Panc1 (cell line): ENCODE measurements at regions not wholly inside any gene's neighbourhood (a gene's known extent, or its start where the extent isn't known, plus 50 kb on each side); places are given as distances from the start of the nearest gene placed in this dataset.

Source experiments
- ATAC-seq: fragments of 200-7000 bp; cut with Tn5 transposase; 2 replicates; pipeline ENCODE4 v1.9.1; 2020; ENCODE audit warnings: mild to moderate bottlenecking, moderate library complexity
- BruUV-seq: library from RNA; stranded (reverse); fragments of 400-500 nt; replicated peaks from 2 replicates; lab custom pipeline; 2021; lab: Mats Ljungman, UMichigan
- CTCF ChIA-PET: fragments of 300-600 bp; sonication (Branson Sonifier 250); formaldehyde crosslinking; loops from one replicate; lab custom pipeline; 2022; ENCODE audit warnings: antibody characterized with exemption; lab: Charles Lee
- POLR2A ChIA-PET: fragments of 300-600 bp; sonication (Branson Sonifier 250); formaldehyde crosslinking; loops from one replicate; lab custom pipeline; 2022; ENCODE audit warnings: antibody characterized with exemption; lab: Charles Lee
- DNase-seq: peaks from one replicate; pipeline ENCODE4 v3.0.0-alpha.2; 2010; ENCODE audit warnings: low read depth, low spot score
- H3K27ac ChIP-seq: 2 replicates; pipeline ENCODE4 v1.5.1; 2011; ENCODE audit warnings: mild to moderate bottlenecking, low read length, inconsistent platforms
- H3K27me3 ChIP-seq: fragments of 200-500 bp; sonication (Bioruptor generic); 2 replicates; pipeline ENCODE4 v1.6.0; 2014; ENCODE audit warnings: low read length, inconsistent platforms; ENCODE audit not compliant: control insufficient read depth, insufficient read depth
- H3K36me3 ChIP-seq: fragments of 200-500 bp; sonication (Bioruptor generic); 2 replicates; pipeline ENCODE4 v1.5.1; 2014; ENCODE audit warnings: inconsistent platforms, mild to moderate bottlenecking, low read length, moderate library complexity; ENCODE audit not compliant: control insufficient read depth, insufficient read depth
- H3K4me1 ChIP-seq: 2 replicates; pipeline ENCODE4 v1.5.1; 2011; ENCODE audit warnings: inconsistent platforms, mild to moderate bottlenecking, low read length, moderate library complexity; ENCODE audit not compliant: control insufficient read depth, insufficient read depth
- H3K4me3 ChIP-seq, 2 experiments: 2 replicates each; pipeline ENCODE4 v1.5.1; 2011 to 2012; ENCODE audit warnings: low read depth in 2 of 2, low read length in 2 of 2, mild to moderate bottlenecking in 2 of 2, inconsistent platforms in 1 of 2, moderate library complexity in 1 of 2
- H3K9me3 ChIP-seq: fragments of 200-500 bp; sonication (Bioruptor generic); 2 replicates; pipeline ENCODE4 v1.5.1; 2014; ENCODE audit warnings: low read depth, mild to moderate bottlenecking, inconsistent platforms, low read length, moderate library complexity; ENCODE audit not compliant: control insufficient read depth, insufficient read depth
- POLR2AphosphoS5 ChIP-seq: IDR thresholded peaks from 2 replicates; pipeline ENCODE4 v1.6.1; 2012; ENCODE audit warnings: mild to moderate bottlenecking, low read depth, low read length, moderate library complexity
- REST ChIP-seq, 2 experiments: IDR thresholded peaks; 2 replicates each; pipeline ENCODE4 v1.6.1; 2011 to 2012; ENCODE audit warnings: low read depth in 2 of 2, control low read depth in 1 of 2, low read length in 1 of 2, mild to moderate bottlenecking in 1 of 2, moderate library complexity in 1 of 2; ENCODE audit not compliant: insufficient read depth in 1 of 2
- SIN3A ChIP-seq: IDR thresholded peaks from 2 replicates; pipeline ENCODE4 v1.6.1; 2012; ENCODE audit warnings: low read depth, mild to moderate bottlenecking, low read length, moderate library complexity, borderline replicate concordance; ENCODE audit not compliant: insufficient read depth
- TCF7L2 ChIP-seq: IDR thresholded peaks from 2 replicates; pipeline ENCODE4 v1.6.1; 2011; ENCODE audit warnings: mild to moderate bottlenecking, low read depth, low read length, inconsistent platforms
- in situ Hi-C: cut with HindIII; loops from 2 replicates; pipeline ENCODE4 v1.10.0; 2016; ENCODE audit warnings: low sequenced_read_pairs, low pct_unique_long_range_greater_than_20kb
- intact Hi-C: fragments of 100-400 bp; cut with micrococcal nuclease; formaldehyde crosslinking; loops from one replicate; pipeline ENCODE4 v1.10.0; 2022; ENCODE audit not compliant: unreplicated experiment
- TF ChIP-seq, protein P1 (sequence below): fragments of 450-650 bp; IDR thresholded peaks from 2 replicates; pipeline ENCODE4 v1.5.1; 2017; ENCODE audit warnings: mild to moderate bottlenecking

DNA sequence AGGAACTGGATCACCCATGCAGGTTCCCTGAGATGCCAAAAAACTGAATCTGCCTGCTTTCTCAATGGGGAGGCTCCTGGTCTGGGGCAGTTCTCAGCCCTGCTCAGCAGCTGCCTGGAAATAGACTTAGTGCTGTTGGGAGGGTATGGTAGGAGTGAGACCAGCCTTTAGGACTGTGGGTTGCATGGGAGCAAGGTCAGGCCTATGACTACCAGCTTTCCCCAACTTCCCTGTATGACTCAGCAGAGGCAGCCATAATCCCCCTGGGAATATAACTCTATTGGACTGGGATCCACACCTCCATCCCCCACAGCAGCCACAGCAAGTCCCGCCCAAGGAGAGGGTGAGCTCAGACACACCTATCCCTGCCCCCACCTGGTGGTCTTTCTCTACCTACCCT lies 87.0 kb downstream of the CFAP44 start:
- ChIA-PET POLR2A (no interaction called here), CTCF (no interaction called here)
- intact Hi-C loops (no loop called here), in situ Hi-C loops (no loop called here)
- no peaks in the 10 kb centered on the region for H3K4me1 ChIP-seq
- TF ChIP-seq SIN3A, result no peak
- TF ChIP-seq REST (IDR thresholded peaks at IDR 0.05; ENCODE audit: insufficient read depth in 1 of 2, low read depth in 2 of 2, low read length in 1 of 2), result no peak
- TF ChIP-seq, protein P1, sequence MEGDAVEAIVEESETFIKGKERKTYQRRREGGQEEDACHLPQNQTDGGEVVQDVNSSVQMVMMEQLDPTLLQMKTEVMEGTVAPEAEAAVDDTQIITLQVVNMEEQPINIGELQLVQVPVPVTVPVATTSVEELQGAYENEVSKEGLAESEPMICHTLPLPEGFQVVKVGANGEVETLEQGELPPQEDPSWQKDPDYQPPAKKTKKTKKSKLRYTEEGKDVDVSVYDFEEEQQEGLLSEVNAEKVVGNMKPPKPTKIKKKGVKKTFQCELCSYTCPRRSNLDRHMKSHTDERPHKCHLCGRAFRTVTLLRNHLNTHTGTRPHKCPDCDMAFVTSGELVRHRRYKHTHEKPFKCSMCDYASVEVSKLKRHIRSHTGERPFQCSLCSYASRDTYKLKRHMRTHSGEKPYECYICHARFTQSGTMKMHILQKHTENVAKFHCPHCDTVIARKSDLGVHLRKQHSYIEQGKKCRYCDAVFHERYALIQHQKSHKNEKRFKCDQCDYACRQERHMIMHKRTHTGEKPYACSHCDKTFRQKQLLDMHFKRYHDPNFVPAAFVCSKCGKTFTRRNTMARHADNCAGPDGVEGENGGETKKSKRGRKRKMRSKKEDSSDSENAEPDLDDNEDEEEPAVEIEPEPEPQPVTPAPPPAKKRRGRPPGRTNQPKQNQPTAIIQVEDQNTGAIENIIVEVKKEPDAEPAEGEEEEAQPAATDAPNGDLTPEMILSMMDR, result no peak
- TF ChIP-seq POLR2AphosphoS5, result no peak
- TF ChIP-seq TCF7L2, result no peak
- H3K27ac ChIP-seq, result no peak overlapping the region
- H3K36me3 ChIP-seq, result no peaks in the 10 kb centered on the region
- H3K27me3 ChIP-seq, result no peaks in the 10 kb centered on the region
- no peaks in the 10 kb centered on the region for H3K9me3 ChIP-seq
- no peak overlapping the region for H3K4me3 ChIP-seq
- ATAC-seq, result no peak
- no TSS peak for BruUV-seq
- DNase-seq, result no peak

DNA sequence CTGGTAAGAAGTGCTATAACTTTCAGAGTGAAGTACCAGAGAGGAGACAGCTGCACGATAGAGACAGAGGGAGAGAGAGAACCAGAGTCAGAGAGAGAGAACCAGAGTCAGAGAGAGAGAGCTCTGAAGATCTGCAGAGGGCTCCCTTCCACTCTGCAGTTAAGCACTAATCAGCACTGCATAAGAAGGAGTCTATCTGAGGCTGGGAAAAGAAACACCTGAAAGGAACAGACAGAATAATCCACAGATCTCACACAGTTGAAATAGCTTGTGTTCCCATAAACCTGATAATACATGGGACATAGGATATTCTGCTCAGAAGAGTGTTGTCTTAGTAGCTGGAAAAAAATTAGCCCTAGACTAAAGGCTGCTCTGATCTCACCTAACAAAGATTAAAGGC lies 87.6 kb downstream of the CFAP44 start:
- no TSS peak for BruUV-seq
- ChIA-PET CTCF (no interaction called here), POLR2A (no interaction called here)
- no peak for DNase-seq
- TF ChIP-seq TCF7L2 (no peak), REST (IDR thresholded peaks at IDR 0.05; ENCODE audit: insufficient read depth in 1 of 2, low read depth in 2 of 2, low read length in 1 of 2) (no peak), POLR2AphosphoS5 (no peak), SIN3A (no peak)
- TF ChIP-seq, protein P1, result no peak
- Histone ChIP-seq H3K27me3 (no peaks in the 10 kb centered on the region), H3K4me1 (no peaks in the 10 kb centered on the region), H3K36me3 (no peaks in the 10 kb centered on the region), H3K27ac (no peak overlapping the region), H3K4me3 (no peak overlapping the region), H3K9me3 (no peaks in the 10 kb centered on the region)
- ATAC-seq, result no peak
- in situ Hi-C loops (no loop called here), intact Hi-C loops (no loop called here)
